Prostate gland (tissue), 2 donors: ENCODE measurements at regions not wholly inside any gene's neighbourhood (a gene's known extent, or its start where the extent isn't known, plus 50 kb on each side); places are given as distances from the start of the nearest gene placed in this dataset.

ENCODE experiments used
- DNase-seq: peaks from one replicate; pipeline ENCODE4 v3.0.0-alpha.2; 2019; ENCODE audit warnings: low spot score
- H3K27ac ChIP-seq, 2 donors: fragments of 200-600 bp; sonication (generic); 2 replicates each; pipeline ENCODE4 v1.5.1; 2017 to 2019
- H3K27me3 ChIP-seq: fragments of 200-600 bp; sonication (generic); replicated peaks from 2 replicates; pipeline ENCODE4 v1.5.1; 2019; ENCODE audit not compliant: insufficient read depth
- H3K36me3 ChIP-seq, 2 donors: fragments of 200-600 bp; sonication (generic); 1 replicate in 1 of 2; 2 replicates in 1 of 2; pipeline versions ENCODE4 v1.5.1 to v1.8.1; 2017 to 2019
- H3K4me1 ChIP-seq: fragments of 200-600 bp; sonication (generic); replicated peaks from 2 replicates; pipeline ENCODE4 v1.5.1; 2019
- H3K4me3 ChIP-seq, 2 donors: fragments of 200-600 bp; sonication (generic); 2 replicates each; pipeline ENCODE4 v1.5.1; 2017 to 2019
- H3K9me3 ChIP-seq: fragments of 200-600 bp; sonication (generic); 2 replicates; pipeline ENCODE4 v1.5.1; 2017
- CTCF ChIP-seq, 4 experiments: fragments of 200-600 bp in 2 of 4; fragments of 450-650 bp in 2 of 4; sonication (generic) in 2 of 4; IDR thresholded peaks; 1 replicate in 3 of 4; 2 replicates in 1 of 4; pipeline ENCODE4 v1.5.1; 2016 to 2019; ENCODE audit warnings: antibody characterized with exemption in 4 of 4, mild to moderate bottlenecking in 2 of 4, moderate library complexity in 2 of 4
- POLR2A ChIP-seq: fragments of 450-650 bp; IDR thresholded peaks from one replicate; pipeline ENCODE4 v1.6.1; 2016; ENCODE audit warnings: antibody characterized with exemption, mild to moderate bottlenecking
- POLR2AphosphoS5 ChIP-seq: sonication (generic); formaldehyde crosslinking; IDR thresholded peaks from one replicate; pipeline ENCODE4 v1.6.1; 2017; ENCODE audit warnings: antibody characterized with exemption
- WGBS: methylation state at CpG from one replicate; pipeline ENCODE4 v1.1.5; 2018; 5-methylcytosine and 5-hydroxymethylcytosine counted together
- intact Hi-C: fragments of 100-400 bp; cut with DNase I; formaldehyde crosslinking; loops from one replicate; pipeline ENCODE4 v1.14.2; 2022

DNA sequence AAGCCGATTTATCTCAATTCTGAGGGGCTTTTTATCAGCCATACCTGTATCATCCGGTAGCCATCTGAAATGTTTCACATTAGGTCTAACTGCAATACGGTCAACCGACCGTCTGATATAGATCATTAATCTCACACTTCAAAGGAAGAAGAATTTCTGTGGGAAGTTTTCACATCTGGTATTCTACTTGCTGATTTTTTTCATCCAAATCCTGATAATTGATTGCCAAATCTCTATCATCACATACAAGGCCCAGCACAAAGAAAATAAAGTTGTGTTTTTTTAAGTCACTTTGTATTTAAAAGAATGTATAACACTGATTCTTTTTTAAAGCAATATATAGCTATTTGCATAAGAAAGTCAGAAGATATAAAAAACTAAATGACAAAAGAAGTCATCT, 132.3 kb downstream of the DKK1 start:
- Histone ChIP-seq H3K9me3 (no peaks in the 10 kb centered on the region), H3K27me3 (no peaks in the 10 kb centered on the region), H3K4me3 (no peak overlapping the region), H3K36me3 (no peaks in the 10 kb centered on the region), H3K27ac (no peak overlapping the region), H3K4me1 (no peaks in the 10 kb centered on the region)
- 58% methylated on average over 5 of the region's 5 CpGs for WGBS
- no peak for DNase-seq
- TF ChIP-seq POLR2A (no peak), CTCF (IDR thresholded peaks at IDR 0.05) (no peak), POLR2AphosphoS5 (no peak)
- intact Hi-C loops: no loop called here

DNA sequence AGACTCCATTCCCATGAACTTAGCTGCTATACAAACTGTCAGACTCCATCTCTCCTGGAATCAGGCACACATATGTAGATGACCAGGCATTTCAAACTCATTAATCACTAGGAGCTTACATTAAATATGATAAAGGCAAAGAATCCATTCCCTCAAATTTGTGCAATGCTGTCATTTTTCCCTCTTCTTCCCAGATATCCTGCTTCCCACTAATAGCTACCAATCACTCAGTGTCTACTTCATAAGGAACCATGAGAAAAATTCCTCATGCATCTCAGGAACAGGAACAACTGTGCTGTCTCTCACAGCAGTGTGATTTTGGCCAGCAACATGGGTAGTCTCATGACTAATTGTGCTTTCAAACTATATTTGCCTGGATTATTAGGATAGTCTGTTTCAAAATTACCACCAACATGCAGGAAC, 133.9 kb downstream of the DKK1 start:
- intact Hi-C loops: no loop called here
- Histone ChIP-seq H3K36me3 (no peaks in the 10 kb centered on the region), H3K9me3 (no peaks in the 10 kb centered on the region), H3K4me3 (no peak overlapping the region), H3K27ac (no peak overlapping the region), H3K4me1 (no peaks in the 10 kb centered on the region), H3K27me3 (no peaks in the 10 kb centered on the region)
- no peak for TF ChIP-seq POLR2A
- TF ChIP-seq POLR2AphosphoS5: no peak
- TF ChIP-seq CTCF (IDR thresholded peaks at IDR 0.05): no peak
- no peak for DNase-seq

DNA sequence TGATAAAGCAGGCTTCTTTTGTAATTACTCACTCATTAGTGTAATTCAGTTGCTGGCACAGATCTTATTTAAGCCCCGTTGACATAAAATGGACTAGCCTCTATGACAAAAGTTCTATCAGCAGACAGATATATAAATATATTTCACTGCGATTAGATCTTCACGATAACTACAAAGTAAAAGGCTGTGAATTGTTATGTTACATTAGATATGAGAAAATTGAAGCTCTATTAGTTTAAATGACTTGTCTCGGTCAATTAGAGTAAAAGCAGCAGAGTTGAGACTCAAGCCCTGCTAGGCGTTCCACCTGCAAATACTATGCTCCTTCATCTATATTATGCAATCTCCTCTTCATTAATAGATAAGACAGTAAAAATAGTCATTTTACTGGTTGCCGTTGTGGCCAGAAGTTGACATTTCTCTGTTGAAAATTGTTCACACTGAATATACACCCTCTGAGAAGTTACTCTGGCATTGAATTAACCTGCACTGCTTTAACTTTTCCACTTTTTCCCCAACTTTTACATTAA, 136.7 kb downstream of the DKK1 start:
- H3K9me3 ChIP-seq: no peaks in the 10 kb centered on the region
- WGBS: 87% methylated on average over 6 of the region's 6 CpGs
- H3K27me3 ChIP-seq: no peaks in the 10 kb centered on the region
- TF ChIP-seq POLR2A (no peak), CTCF (IDR thresholded peaks at IDR 0.05) (no peak), POLR2AphosphoS5 (no peak)
- DNase-seq: no peak
- H3K27ac ChIP-seq: no peak overlapping the region
- H3K36me3 ChIP-seq: no peaks in the 10 kb centered on the region
- intact Hi-C loops: no loop called here
- no peaks in the 10 kb centered on the region for H3K4me1 ChIP-seq
- H3K4me3 ChIP-seq: no peak overlapping the region

DNA sequence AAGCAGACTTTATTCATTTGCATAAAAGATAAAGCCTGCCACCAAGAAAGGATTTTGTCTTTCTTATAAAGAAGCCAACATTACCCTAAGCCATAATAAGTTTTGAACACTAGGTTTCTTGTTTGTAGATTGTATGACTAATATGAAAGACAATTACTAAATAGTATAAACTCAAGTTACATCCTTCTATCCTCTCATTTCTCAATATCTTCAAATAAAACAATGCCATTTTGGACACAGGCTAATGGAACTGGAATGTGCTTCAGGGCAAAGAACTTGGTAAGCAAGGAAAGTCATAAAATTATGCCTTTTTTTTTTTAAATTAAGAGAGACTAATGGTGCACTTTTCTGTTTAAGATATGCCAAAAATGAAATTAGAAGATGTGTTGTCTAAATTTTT, 137.7 kb downstream of the DKK1 start:
- TF ChIP-seq CTCF (IDR thresholded peaks at IDR 0.05) (no peak), POLR2AphosphoS5 (peak; percentile 14), POLR2A (no peak)
- Histone ChIP-seq H3K36me3 (no peaks in the 10 kb centered on the region), H3K9me3 (no peaks in the 10 kb centered on the region), H3K4me3 (no peak overlapping the region), H3K27me3 (no peaks in the 10 kb centered on the region), H3K4me1 (no peaks in the 10 kb centered on the region), H3K27ac (no peak overlapping the region)
- intact Hi-C loops: no loop called here
- DNase-seq: no peak

- DNase-seq: no peak
- WGBS: 70% methylated on average over 12 of the region's 12 CpGs
- no peaks in the 10 kb centered on the region for H3K27me3 ChIP-seq
- H3K36me3 ChIP-seq: no peaks in the 10 kb centered on the region
- no peak for TF ChIP-seq POLR2AphosphoS5
- no peak for TF ChIP-seq POLR2A
- TF ChIP-seq CTCF (IDR thresholded peaks at IDR 0.05): no peak
- no peak overlapping the region for H3K4me3 ChIP-seq
- intact Hi-C loops: no loop called here
- H3K9me3 ChIP-seq: no peaks in the 10 kb centered on the region
- H3K27ac ChIP-seq: no peak overlapping the region
- no peaks in the 10 kb centered on the region for H3K4me1 ChIP-seq
These were observed 138.8 kb downstream of the DKK1 start for GRCh38 chr10:52452600-52453493.
